ENCODE measurements at regions not wholly inside any gene's neighbourhood (a gene's known extent, or its start where the extent isn't known, plus 50 kb on each side); places are given as distances from the start of the nearest gene placed in this dataset.

GRCh38 chr11:28472904-28473303, 364.7 kb downstream of the METTL15 start:
- Histone ChIP-seq H3K27ac (no peak overlapping the region), H3K27me3 (no peaks in the 10 kb centered on the region), H3K9me3 (no peaks in the 10 kb centered on the region), H3K4me2 (no peak overlapping the region), H4K20me1 (no peaks in the 10 kb centered on the region), H3K4me1 (no peaks in the 10 kb centered on the region), H3K36me3 (no peaks in the 10 kb centered on the region), H3K9ac (no peak overlapping the region), H3K4me3 (no peak overlapping the region)
- no peak for TF ChIP-seq Cebpa-rat (IDR thresholded peaks at IDR 0.05)

- Histone ChIP-seq H3K36me3 (no peaks in the 10 kb centered on the region), H3K4me3 (no peak overlapping the region), H3K4me1 (no peaks in the 10 kb centered on the region), H4K20me1 (no peaks in the 10 kb centered on the region), H3K27ac (no peak overlapping the region), H3K9me3 (no peaks in the 10 kb centered on the region), H3K9ac (no peak overlapping the region), H3K4me2 (no peak overlapping the region), H3K27me3 (no peaks in the 10 kb centered on the region)
- no peak for TF ChIP-seq Cebpa-rat (IDR thresholded peaks at IDR 0.05)
Measured at GRCh38 chr11:28471537-28471936, 363.3 kb downstream of the METTL15 start.

GRCh38 chr11:28470180-28470579, 362.0 kb downstream of the METTL15 start:
- no peak for TF ChIP-seq Cebpa-rat (IDR thresholded peaks at IDR 0.05)
- H3K36me3 ChIP-seq, result no peaks in the 10 kb centered on the region
- H3K9ac ChIP-seq, result no peak overlapping the region
- no peaks in the 10 kb centered on the region for H3K9me3 ChIP-seq
- H3K4me1 ChIP-seq, result no peaks in the 10 kb centered on the region
- H3K4me2 ChIP-seq, result no peak overlapping the region
- no peaks in the 10 kb centered on the region for H3K27me3 ChIP-seq
- no peaks in the 10 kb centered on the region for H4K20me1 ChIP-seq
- no peak overlapping the region for H3K27ac ChIP-seq
- no peak overlapping the region for H3K4me3 ChIP-seq

DNA sequence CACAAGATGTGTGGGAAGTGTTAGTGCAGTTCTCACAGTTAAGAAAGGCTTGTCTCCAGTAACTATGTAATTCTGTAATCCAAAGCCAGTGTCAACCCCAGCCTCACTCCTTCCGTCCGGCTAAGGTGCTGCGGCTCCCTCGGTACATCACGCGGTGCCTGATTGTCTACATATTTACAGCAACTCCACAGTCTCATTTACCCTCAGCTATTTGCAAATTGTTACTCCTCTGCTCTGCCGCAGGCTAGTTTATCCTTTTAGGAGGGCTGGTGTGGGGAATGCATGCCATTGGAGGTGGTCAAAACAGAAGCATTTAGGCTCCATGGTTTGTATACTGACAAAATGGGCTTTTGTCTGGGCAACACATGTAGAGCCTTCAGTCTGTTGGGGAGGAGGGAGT, 358.3 kb downstream of the METTL15 start:
- Histone ChIP-seq H3K36me3 (no peaks in the 10 kb centered on the region), H3K4me2 (no peak overlapping the region), H3K27me3 (no peaks in the 10 kb centered on the region), H3K4me3 (no peak overlapping the region), H3K9me3 (no peaks in the 10 kb centered on the region), H3K9ac (no peak overlapping the region), H3K4me1 (no peaks in the 10 kb centered on the region), H3K27ac (no peak overlapping the region), H4K20me1 (no peaks in the 10 kb centered on the region)
- TF ChIP-seq Cebpa-rat (IDR thresholded peaks at IDR 0.05), result no peak

GRCh38 chr11:28464252-28464867, 356.2 kb downstream of the METTL15 start:
- Histone ChIP-seq H4K20me1 (no peaks in the 10 kb centered on the region), H3K9me3 (no peaks in the 10 kb centered on the region), H3K4me2 (no peak overlapping the region), H3K9ac (no peak overlapping the region), H3K4me3 (no peak overlapping the region), H3K27ac (no peak overlapping the region), H3K4me1 (no peaks in the 10 kb centered on the region), H3K36me3 (no peaks in the 10 kb centered on the region), H3K27me3 (no peaks in the 10 kb centered on the region)
- TF ChIP-seq Cebpa-rat (IDR thresholded peaks at IDR 0.05), result no peak

DNA sequence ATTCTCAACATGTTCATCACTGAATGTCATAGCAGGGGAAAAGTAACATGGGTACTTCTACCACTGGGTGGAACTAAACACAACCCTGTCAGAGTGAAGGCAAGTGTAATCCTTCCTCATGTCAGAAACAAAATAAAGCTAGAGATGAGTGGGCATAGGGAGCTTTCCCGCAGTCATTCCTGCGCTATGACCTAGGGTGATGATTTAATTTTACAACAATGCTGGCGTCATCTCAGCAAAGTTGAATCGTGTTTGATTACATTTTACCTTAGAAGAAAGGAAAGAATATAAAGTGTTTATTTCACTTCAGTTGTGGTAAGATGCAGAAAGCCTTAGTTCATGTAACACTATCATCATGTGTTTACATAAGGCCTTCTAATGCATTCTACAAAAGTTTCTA, 355.6 kb downstream of the METTL15 start:
- Histone ChIP-seq H3K4me2 (no peak overlapping the region), H4K20me1 (no peaks in the 10 kb centered on the region), H3K4me1 (no peaks in the 10 kb centered on the region), H3K9ac (no peak overlapping the region), H3K27ac (no peak overlapping the region), H3K9me3 (no peaks in the 10 kb centered on the region), H3K4me3 (no peak overlapping the region), H3K36me3 (no peaks in the 10 kb centered on the region), H3K27me3 (no peaks in the 10 kb centered on the region)
- TF ChIP-seq Cebpa-rat (IDR thresholded peaks at IDR 0.05), result no peak

- no peaks in the 10 kb centered on the region for H3K9me3 ChIP-seq
- H3K36me3 ChIP-seq, result no peaks in the 10 kb centered on the region
- TF ChIP-seq Cebpa-rat (IDR thresholded peaks at IDR 0.05), result no peak
- no peak overlapping the region for H3K4me2 ChIP-seq
- no peak overlapping the region for H3K4me3 ChIP-seq
- H3K4me1 ChIP-seq, result no peaks in the 10 kb centered on the region
- no peak overlapping the region for H3K27ac ChIP-seq
- H3K9ac ChIP-seq, result no peak overlapping the region
- no peaks in the 10 kb centered on the region for H4K20me1 ChIP-seq
- no peaks in the 10 kb centered on the region for H3K27me3 ChIP-seq
Measured at GRCh38 chr11:28461846-28462245, 353.7 kb downstream of the METTL15 start.

GRCh38 chr11:28461338-28461737, 353.1 kb downstream of the METTL15 start:
- Histone ChIP-seq H3K9me3 (no peaks in the 10 kb centered on the region), H3K27me3 (no peaks in the 10 kb centered on the region), H4K20me1 (no peaks in the 10 kb centered on the region), H3K4me3 (no peak overlapping the region), H3K9ac (no peak overlapping the region), H3K27ac (no peak overlapping the region), H3K4me1 (no peaks in the 10 kb centered on the region), H3K36me3 (no peaks in the 10 kb centered on the region), H3K4me2 (no peak overlapping the region)
- no peak for TF ChIP-seq Cebpa-rat (IDR thresholded peaks at IDR 0.05)

GRCh38 chr11:28460348-28460747, 352.2 kb downstream of the METTL15 start:
- no peak overlapping the region for H3K4me2 ChIP-seq
- H3K27me3 ChIP-seq, result no peaks in the 10 kb centered on the region
- H3K27ac ChIP-seq, result no peak overlapping the region
- no peaks in the 10 kb centered on the region for H3K36me3 ChIP-seq
- H3K9me3 ChIP-seq, result no peaks in the 10 kb centered on the region
- no peak for TF ChIP-seq Cebpa-rat (IDR thresholded peaks at IDR 0.05)
- H3K4me3 ChIP-seq, result no peak overlapping the region
- no peak overlapping the region for H3K9ac ChIP-seq
- no peaks in the 10 kb centered on the region for H4K20me1 ChIP-seq
- H3K4me1 ChIP-seq, result no peaks in the 10 kb centered on the region

- Histone ChIP-seq H3K4me2 (no peak overlapping the region), H3K27ac (no peak overlapping the region)
- TF ChIP-seq Cebpa-rat (IDR thresholded peaks at IDR 0.05), result no peak
Measured at GRCh38 chr11:28459912-28460311, 351.7 kb downstream of the METTL15 start.

DNA sequence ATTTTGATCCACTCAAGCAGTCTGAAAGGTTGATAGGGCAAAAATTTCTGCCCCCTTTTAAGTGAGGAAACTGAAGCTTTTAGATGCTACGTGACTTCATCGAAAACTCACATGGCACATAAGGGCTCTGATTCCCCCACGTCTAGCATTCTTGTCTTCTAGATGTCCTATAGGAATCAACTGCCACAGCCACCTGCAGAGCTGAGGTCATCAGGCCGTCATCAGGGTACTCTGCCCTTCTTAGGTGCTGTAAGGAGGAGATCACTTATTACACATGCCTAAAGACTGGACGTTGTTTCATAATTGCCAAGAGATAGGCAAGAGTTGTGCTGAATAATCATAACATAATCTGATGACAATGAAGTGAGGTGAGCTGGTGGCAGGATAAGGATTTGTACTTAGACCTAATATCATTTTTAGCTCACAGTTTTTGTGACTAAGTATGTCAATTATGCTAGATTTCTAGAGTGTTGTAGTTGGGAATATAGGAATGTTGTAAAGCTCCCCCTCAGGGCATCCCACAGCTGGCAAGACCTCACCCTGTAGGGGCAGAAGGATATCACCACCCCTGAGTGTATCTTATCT, 349.4 kb downstream of the METTL15 start:
- no peak overlapping the region for H3K4me3 ChIP-seq
- no peaks in the 10 kb centered on the region for H4K20me1 ChIP-seq
- no peak overlapping the region for H3K4me2 ChIP-seq
- H3K27me3 ChIP-seq, result no peaks in the 10 kb centered on the region
- H3K4me1 ChIP-seq, result no peaks in the 10 kb centered on the region
- TF ChIP-seq Cebpa-rat (IDR thresholded peaks at IDR 0.05), result no peak
- H3K9ac ChIP-seq, result no peak overlapping the region
- no peaks in the 10 kb centered on the region for H3K9me3 ChIP-seq
- no peak overlapping the region for H3K27ac ChIP-seq
- H3K36me3 ChIP-seq, result no peaks in the 10 kb centered on the region

More at GRCh38 chr11:28459912-28460311, 351.7 kb downstream of the METTL15 start:
- Histone ChIP-seq H3K36me3 (no peaks in the 10 kb centered on the region), H3K27me3 (no peaks in the 10 kb centered on the region), H4K20me1 (no peaks in the 10 kb centered on the region), H3K9me3 (no peaks in the 10 kb centered on the region), H3K4me1 (no peaks in the 10 kb centered on the region), H3K4me3 (no peak overlapping the region), H3K9ac (no peak overlapping the region)
